PC-3 (cell line): ENCODE measurements at regions not wholly inside any gene's neighbourhood (a gene's known extent, or its start where the extent isn't known, plus 50 kb on each side); places are given as distances from the start of the nearest gene placed in this dataset.
"Not testable (repeated sequence)": the region's sequence is repeated elsewhere in the genome, so short reads cannot be mapped to it uniquely, and the experiment has no call there.

Experiments
- ATAC-seq: fragments of 200-7000 bp; cut with Tn5 transposase; 2 replicates; pipeline ENCODE4 v1.9.1; 2020; ENCODE audit warnings: mild to moderate bottlenecking, moderate library complexity
- BruUV-seq: library from RNA; stranded (reverse); fragments of 400-500 nt; replicated peaks from 2 replicates; lab custom pipeline; 2021; lab: Mats Ljungman, UMichigan
- CTCF ChIA-PET: fragments of 300-600 bp; sonication (Branson Sonifier 250); formaldehyde crosslinking; loops from one replicate; lab custom pipeline; 2022; ENCODE audit warnings: antibody characterized with exemption; lab: Charles Lee
- POLR2A ChIA-PET: fragments of 300-600 bp; sonication (Branson Sonifier 250); formaldehyde crosslinking; loops from one replicate; lab custom pipeline; 2022; ENCODE audit warnings: antibody characterized with exemption; ENCODE audit not compliant: unreplicated experiment; lab: Charles Lee
- DNase-seq: peaks from one replicate; pipeline ENCODE4 v3.0.0-alpha.2; 2015
- H2AFZ ChIP-seq: fragments of 300-600 bp; sonication (generic); 2 replicates; pipeline ENCODE4 v1.6.0; 2016; ENCODE audit warnings: antibody characterized with exemption, low read length
- H3F3A ChIP-seq: fragments of 300-600 bp; sonication (generic); one replicate; pipeline ENCODE4 v1.6.0; 2017; ENCODE audit warnings: antibody characterized with exemption, low read length, control low read depth, mild to moderate bottlenecking; ENCODE audit not compliant: unreplicated experiment
- H3K27ac ChIP-seq: fragments of 300-600 bp; sonication (generic); 2 replicates; pipeline ENCODE4 v1.5.1; 2016; ENCODE audit warnings: mild to moderate bottlenecking, low read length
- H3K27me3 ChIP-seq: fragments of 300-600 bp; sonication (generic); 2 replicates; pipeline ENCODE4 v1.6.1; 2016; ENCODE audit warnings: low read length, mixed read lengths
- H3K36me3 ChIP-seq: fragments of 300-600 bp; sonication (generic); 2 replicates; pipeline ENCODE4 v1.6.1; 2016; ENCODE audit warnings: low read depth, mixed run types, low read length, mixed read lengths
- H3K4me1 ChIP-seq: fragments of 300-600 bp; sonication (generic); 2 replicates; pipeline ENCODE4 v1.5.1; 2016; ENCODE audit warnings: low read length; ENCODE audit not compliant: insufficient read depth
- H3K4me2 ChIP-seq: fragments of 300-600 bp; sonication (generic); 2 replicates; pipeline ENCODE4 v1.6.0; 2016; ENCODE audit warnings: low read length
- H3K4me3 ChIP-seq: fragments of 300-600 bp; sonication (generic); 2 replicates; pipeline ENCODE4 v1.5.1; 2016; ENCODE audit warnings: mild to moderate bottlenecking, low read length, mixed read lengths
- H3K79me2 ChIP-seq: fragments of 300-600 bp; sonication (generic); 2 replicates; pipeline ENCODE4 v1.6.1; 2017; ENCODE audit warnings: low read length, mixed read lengths
- H3K9ac ChIP-seq: fragments of 300-600 bp; sonication (generic); 2 replicates; pipeline ENCODE4 v1.6.0; 2016; ENCODE audit warnings: mild to moderate bottlenecking, low read length
- H3K9me2 ChIP-seq: fragments of 300-600 bp; sonication (generic); replicated peaks from 2 replicates; pipeline ENCODE4 v1.6.1; 2016; ENCODE audit warnings: mixed run types, low read length, mixed read lengths
- H3K9me3 ChIP-seq: fragments of 300-600 bp; sonication (generic); 2 replicates; pipeline ENCODE4 v1.6.1; 2016; ENCODE audit warnings: low read length, mixed read lengths
- H4K20me1 ChIP-seq: fragments of 300-600 bp; sonication (generic); 2 replicates; pipeline ENCODE4 v1.6.1; 2016; ENCODE audit warnings: low read length, mixed read lengths
- CTCF ChIP-seq: fragments of 300-600 bp; sonication (generic); conservative IDR thresholded peaks from 2 replicates; pipeline ENCODE4 v1.5.1; 2017; ENCODE audit warnings: antibody characterized with exemption, low read depth, mild to moderate bottlenecking, low read length
- EZH2 ChIP-seq: fragments of 300-600 bp; sonication (generic); IDR thresholded peaks from one replicate; pipeline ENCODE4 v1.6.1; 2017; ENCODE audit warnings: antibody characterized with exemption, mild to moderate bottlenecking, low read length; ENCODE audit not compliant: unreplicated experiment
- EZH2phosphoT487 ChIP-seq: fragments of 300-600 bp; sonication (generic); IDR thresholded peaks from 2 replicates; pipeline ENCODE4 v1.6.1; 2018; ENCODE audit warnings: mild to moderate bottlenecking, antibody characterized with exemption, low read length, borderline replicate concordance
- intact Hi-C: fragments of 100-400 bp; cut with micrococcal nuclease; formaldehyde crosslinking; loops from 2 replicates; pipeline ENCODE4 v1.9.0; 2023

- Histone ChIP-seq H3K27ac (no peak overlapping the region), H3K79me2 (no peaks in the 10 kb centered on the region), H3K4me3 (no peak overlapping the region), H4K20me1 (no peaks in the 10 kb centered on the region), H3K9me3 (no peaks in the 10 kb centered on the region), H3K9ac (no peak overlapping the region), H3K27me3 (no peaks in the 10 kb centered on the region), H3K4me2 (no peak overlapping the region), H3K4me1 (no peaks in the 10 kb centered on the region), H3K9me2 (no peaks in the 10 kb centered on the region), H3K36me3 (no peaks in the 10 kb centered on the region), H2AFZ (no peak overlapping the region), H3F3A (no peaks in the 10 kb centered on the region)
- TF ChIP-seq EZH2 = no peak
- no peak for TF ChIP-seq EZH2phosphoT487
- TF ChIP-seq CTCF = no peak
- ATAC-seq (no peak), DNase-seq (no peak)
- no TSS peak for BruUV-seq
- POLR2A ChIA-PET = interaction anchor here (0.5 kb wide), 1 partner anchor 13 kb away, joined by 3 read pairs; no protein-coding TSS in a partner anchor
- CTCF ChIA-PET = no interaction called here
- intact Hi-C loops = no loop called here
Observed at GRCh38 chr6:11944111-11944510, 68.0 kb upstream of the HIVEP1 start.

DNA sequence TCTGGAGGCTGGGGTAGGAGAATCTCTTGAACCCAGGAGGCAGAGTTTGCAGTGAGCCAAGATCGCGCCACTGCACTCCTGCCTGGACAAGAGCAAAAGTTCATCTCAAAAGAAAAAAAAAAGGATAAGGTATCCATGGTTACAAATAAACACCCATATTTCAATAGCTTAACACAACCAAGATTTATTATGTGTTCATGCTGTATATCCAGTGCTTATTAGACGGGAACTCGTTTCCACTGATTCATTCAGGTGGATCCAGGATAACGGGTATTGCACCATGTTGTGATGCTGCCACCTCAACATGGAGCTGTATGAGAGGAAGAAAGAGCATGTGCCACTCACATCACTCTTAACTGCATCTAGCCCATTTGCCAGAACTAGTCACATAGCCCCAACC, 69.1 kb upstream of the HIVEP1 start:
- no TSS peak for BruUV-seq
- Histone ChIP-seq H3K4me1 (no peaks in the 10 kb centered on the region), H3K9me3 (no peaks in the 10 kb centered on the region), H3K36me3 (no peaks in the 10 kb centered on the region), H3K27ac (no peak overlapping the region), H3K9me2 (no peaks in the 10 kb centered on the region), H3K4me2 (no peak overlapping the region), H3K4me3 (no peak overlapping the region), H2AFZ (no peak overlapping the region), H3K79me2 (no peaks in the 10 kb centered on the region), H3K9ac (no peak overlapping the region), H4K20me1 (no peaks in the 10 kb centered on the region), H3F3A (no peaks in the 10 kb centered on the region), H3K27me3 (no peaks in the 10 kb centered on the region)
- no peak for DNase-seq
- ATAC-seq = no peak
- CTCF ChIA-PET = no interaction called here
- POLR2A ChIA-PET = no interaction called here
- TF ChIP-seq EZH2phosphoT487 = no peak
- TF ChIP-seq CTCF = no peak
- TF ChIP-seq EZH2 = no peak
- intact Hi-C loops = no loop called here

GRCh38 chr6:11942185-11942864, 69.8 kb upstream of the HIVEP1 start:
- Histone ChIP-seq H3K4me2 (no peak overlapping the region), H3F3A (no peaks in the 10 kb centered on the region), H2AFZ (no peak overlapping the region), H3K4me3 (no peak overlapping the region), H3K4me1 (no peaks in the 10 kb centered on the region), H3K9ac (no peak overlapping the region), H3K27ac (no peak overlapping the region), H3K9me3 (no peaks in the 10 kb centered on the region), H3K27me3 (no peaks in the 10 kb centered on the region), H4K20me1 (no peaks in the 10 kb centered on the region), H3K79me2 (no peaks in the 10 kb centered on the region), H3K9me2 (no peaks in the 10 kb centered on the region), H3K36me3 (no peaks in the 10 kb centered on the region)
- CTCF ChIA-PET = no interaction called here
- no peak for DNase-seq
- no peak for TF ChIP-seq EZH2
- no peak for TF ChIP-seq EZH2phosphoT487
- TF ChIP-seq CTCF = no peak
- no TSS peak for BruUV-seq
- intact Hi-C loops = no loop called here
- POLR2A ChIA-PET = no interaction called here
- ATAC-seq = no peak

GRCh38 chr6:11940532-11941166, 71.5 kb upstream of the HIVEP1 start:
- H3K9ac ChIP-seq, H3F3A ChIP-seq, H4K20me1 ChIP-seq, H3K36me3 ChIP-seq, H3K27ac ChIP-seq, CTCF ChIA-PET, ATAC-seq, H3K4me3 ChIP-seq, POLR2A ChIA-PET, H3K27me3 ChIP-seq, H3K9me2 ChIP-seq, DNase-seq, H3K4me2 ChIP-seq, BruUV-seq, intact Hi-C loops, H3K4me1 ChIP-seq, H3K9me3 ChIP-seq, H3K79me2 ChIP-seq, H2AFZ ChIP-seq: not testable (repeated sequence)
